SK-N-SH (cell line): ENCODE measurements at regions not wholly inside any gene's neighbourhood (a gene's known extent, or its start where the extent isn't known, plus 50 kb on each side); places are given as distances from the start of the nearest gene placed in this dataset.

Experiments used
- CTCF ChIA-PET: fragments of 300-600, 350-600 bp; formaldehyde crosslinking; extraction: SDS; loops from one replicate; lab custom pipeline; 2021; lab: Yijun Ruan, JAX
- POLR2A ChIA-PET: fragments of 350-600 bp; sonication (Branson Sonifier 250); formaldehyde crosslinking; extraction: SDS; loops from one replicate; lab custom pipeline; 2020; ENCODE audit warnings: antibody characterized with exemption, inconsistent platforms; lab: Yijun Ruan, JAX
- DNase-seq: peaks from one replicate; pipeline ENCODE4 v3.0.0; 2012
- H2AFZ ChIP-seq: fragments of 200-600 bp; sonication (generic); 2 replicates; pipeline ENCODE4 v1.8.1; 2016; ENCODE audit warnings: antibody characterized with exemption, mild to moderate bottlenecking, low read depth
- H3F3A ChIP-seq: fragments of 200-600 bp; sonication (generic); replicated peaks from 2 replicates; pipeline ENCODE3; 2016; ENCODE audit warnings: antibody characterized with exemption, mild to moderate bottlenecking; ENCODE audit not compliant: insufficient read depth
- H3K27ac ChIP-seq, 2 experiments: fragments of 200-500 bp in 1 of 2; fragments of 200-600 bp in 1 of 2; sonication (Bioruptor generic) in 1 of 2; sonication (generic), shearing (Covaris generic) in 1 of 2; 2 replicates each; pipeline versions ENCODE4 v1.5.1 to v1.6.1; 2014 to 2016; ENCODE audit warnings: low read depth in 2 of 2, inconsistent platforms in 1 of 2, low read length in 1 of 2, mild to moderate bottlenecking in 1 of 2, mixed read lengths in 1 of 2
- H3K27me3 ChIP-seq: fragments of 200-600 bp; sonication (generic), shearing (Covaris generic); 2 replicates; pipeline ENCODE4 v1.6.1; 2016; ENCODE audit warnings: mixed run types; ENCODE audit not compliant: insufficient read depth
- H3K36me3 ChIP-seq, 2 experiments: fragments of 200-500 bp in 1 of 2; fragments of 200-600 bp in 1 of 2; sonication (Bioruptor generic) in 1 of 2; sonication (generic) in 1 of 2; replicated peaks in 1 of 2; 2 replicates each; pipeline versions ENCODE3 to v1.5.1; 2014 to 2016; ENCODE audit warnings: low read length in 1 of 2, mild to moderate bottlenecking in 1 of 2; ENCODE audit not compliant: insufficient read depth in 2 of 2, control insufficient read depth in 1 of 2
- H3K4me1 ChIP-seq, 2 experiments: fragments of 200-500 bp in 1 of 2; fragments of 200-600 bp in 1 of 2; sonication (Bioruptor generic) in 1 of 2; sonication (generic), shearing (Covaris generic) in 1 of 2; 2 replicates each; pipeline versions ENCODE4 v1.5.1 to v1.6.1; 2014 to 2016; ENCODE audit warnings: low read depth in 1 of 2, low read length in 1 of 2, mixed run types in 1 of 2; ENCODE audit not compliant: insufficient read depth in 2 of 2, control insufficient read depth in 1 of 2
- H3K4me2 ChIP-seq: fragments of 200-600 bp; sonication (generic), shearing (Covaris generic); 2 replicates; pipeline ENCODE4 v1.6.1; 2017; ENCODE audit warnings: mixed run types
- H3K4me3 ChIP-seq, 2 experiments: fragments of 200-500 bp in 1 of 2; fragments of 200-600 bp in 1 of 2; sonication (Bioruptor generic) in 1 of 2; sonication (generic), shearing (Covaris generic) in 1 of 2; 2 replicates each; pipeline versions ENCODE4 v1.5.1 to v1.8.1; 2014 to 2016; ENCODE audit warnings: low read depth in 2 of 2, inconsistent platforms in 1 of 2, low read length in 1 of 2, mild to moderate bottlenecking in 1 of 2, mixed read lengths in 1 of 2, moderate library complexity in 1 of 2
- H3K79me2 ChIP-seq: fragments of 200-600 bp; sonication (generic); 2 replicates; pipeline ENCODE4 v1.8.1; 2017; ENCODE audit warnings: mild to moderate bottlenecking; ENCODE audit not compliant: insufficient read depth
- H3K9ac ChIP-seq: fragments of 200-600 bp; sonication (generic); 2 replicates; pipeline ENCODE4 v1.6.1; 2017; ENCODE audit warnings: mixed run types
- H3K9me2 ChIP-seq: fragments of 200-600 bp; sonication (generic); 2 replicates; pipeline ENCODE4 v1.6.1; 2017; ENCODE audit warnings: mixed run types
- H3K9me3 ChIP-seq: fragments of 200-600 bp; sonication (generic); 2 replicates; pipeline ENCODE4 v1.6.1; 2017; ENCODE audit warnings: mixed run types, mild to moderate bottlenecking, moderate library complexity
- H4K20me1 ChIP-seq: fragments of 200-600 bp; sonication (generic); 2 replicates; pipeline ENCODE4 v1.6.1; 2017; ENCODE audit warnings: mild to moderate bottlenecking, mixed run types; ENCODE audit not compliant: insufficient read depth
- CHD2 ChIP-seq: fragments of 150-350 bp; IDR thresholded peaks from 2 replicates; pipeline ENCODE4 v1.6.1; 2018; ENCODE audit warnings: low read length; ENCODE audit not compliant: partially characterized antibody
- ELF1 ChIP-seq: IDR thresholded peaks from 2 replicates; pipeline ENCODE4 v1.4.0; 2012
- EP300 ChIP-seq, 2 experiments: IDR thresholded peaks; 2 replicates each; pipeline versions ENCODE4 v1.4.0 to v1.6.1; 2012; ENCODE audit warnings: borderline replicate concordance in 1 of 2, low read depth in 1 of 2, low read length in 1 of 2
- FOSL2 ChIP-seq: IDR thresholded peaks from 2 replicates; pipeline ENCODE4 v1.4.0; 2012; ENCODE audit warnings: low read depth, mild to moderate bottlenecking, moderate library complexity, borderline replicate concordance
- FOXM1 ChIP-seq: IDR thresholded peaks from 2 replicates; pipeline ENCODE4 v1.4.0; 2012; ENCODE audit warnings: low read depth, mild to moderate bottlenecking
- GATA2 ChIP-seq: sonication (generic); formaldehyde crosslinking; IDR thresholded peaks from 2 replicates; pipeline ENCODE4 v1.5.0; 2020; ENCODE audit warnings: mild to moderate bottlenecking, missing genetic modification reagents
- IRF3 ChIP-seq: fragments of 150-350 bp; IDR thresholded peaks from 2 replicates; pipeline ENCODE4 v1.6.1; 2016; ENCODE audit warnings: mild to moderate bottlenecking, low read depth, low read length
- MEF2A ChIP-seq: IDR thresholded peaks from 2 replicates; pipeline ENCODE4 v1.4.0; 2012; ENCODE audit warnings: low read depth, borderline replicate concordance
- MXI1 ChIP-seq: IDR thresholded peaks from 2 replicates; pipeline ENCODE4 v1.6.1; 2012; ENCODE audit warnings: mild to moderate bottlenecking, low read depth, low read length, improper control_type of control experiment
- PBX3 ChIP-seq: IDR thresholded peaks from 2 replicates; pipeline ENCODE4; 2012
- RAD21 ChIP-seq: IDR thresholded peaks from 2 replicates; pipeline ENCODE4 v1.6.1; 2012; ENCODE audit warnings: mild to moderate bottlenecking, low read length
- REST ChIP-seq: IDR thresholded peaks from 2 replicates; pipeline ENCODE4 v1.6.1; 2012; ENCODE audit warnings: mild to moderate bottlenecking, low read depth, low read length, moderate library complexity
- RXRA ChIP-seq: IDR thresholded peaks from 2 replicates; pipeline ENCODE4 v1.4.0; 2012; ENCODE audit warnings: low read depth, mild to moderate bottlenecking, borderline replicate concordance
- SMC3 ChIP-seq: IDR thresholded peaks from 2 replicates; pipeline ENCODE4 v1.6.1; 2012; ENCODE audit warnings: low read depth, low read length, improper control_type of control experiment
- TEAD4 ChIP-seq: IDR thresholded peaks from 2 replicates; pipeline ENCODE4 v1.4.0; 2012; ENCODE audit warnings: mild to moderate bottlenecking, borderline replicate concordance; ENCODE audit not compliant: insufficient read depth
- USF1 ChIP-seq: IDR thresholded peaks from 2 replicates; pipeline ENCODE4 v1.4.0; 2012; ENCODE audit warnings: low read depth, borderline replicate concordance
- USF2 ChIP-seq: fragments of 150-350 bp; IDR thresholded peaks from 2 replicates; pipeline ENCODE4 v1.6.1; 2017; ENCODE audit warnings: antibody characterized with exemption, low read length, low read depth, borderline replicate concordance
- YY1 ChIP-seq: IDR thresholded peaks from 2 replicates; pipeline ENCODE4 v1.4.0; 2012; ENCODE audit warnings: low read depth, mild to moderate bottlenecking
- ZBTB33 ChIP-seq: IDR thresholded peaks from 2 replicates; pipeline ENCODE4 v1.4.0; 2012; ENCODE audit warnings: low read depth, borderline replicate concordance
- WGBS: methylation state at CpG from one replicate; pipeline ENCODE4 v1.1.6; 2017; ENCODE audit warnings: low lambda C conversion rate; 5-methylcytosine and 5-hydroxymethylcytosine counted together

- ChIA-PET POLR2A (no interaction called here), CTCF (interaction anchor here (0.6 kb wide), 1 partner anchor 30 kb away, joined by 3 read pairs; no protein-coding TSS in a partner anchor)
- no peaks in the 10 kb centered on the region for H3K4me1 ChIP-seq
- H2AFZ ChIP-seq = no peak overlapping the region
- no peaks in the 10 kb centered on the region for H3K9me3 ChIP-seq
- H4K20me1 ChIP-seq = no peaks in the 10 kb centered on the region
- no peaks in the 10 kb centered on the region for H3F3A ChIP-seq
- no peaks in the 10 kb centered on the region for H3K36me3 ChIP-seq
- H3K27ac ChIP-seq = no peak overlapping the region
- WGBS = 15% methylated on average over 10 of the region's 13 CpGs
- no peak for TF ChIP-seq IRF3
- no peak for TF ChIP-seq REST
- TF ChIP-seq FOSL2 = no peak
- TF ChIP-seq SMC3 = no peak
- TF ChIP-seq YY1 = no peak
- TF ChIP-seq PBX3 = no peak
- TF ChIP-seq ELF1 = no peak
- no peak for TF ChIP-seq FOXM1
- TF ChIP-seq USF2 = no peak
- no peak for TF ChIP-seq RXRA
- no peak for TF ChIP-seq EP300 (IDR thresholded peaks at IDR 0.05; ENCODE audit: borderline replicate concordance in 1 of 2, low read depth in 1 of 2, low read length in 1 of 2)
- no peak for TF ChIP-seq RAD21
- TF ChIP-seq CHD2 = no peak
- TF ChIP-seq MEF2A = no peak
- TF ChIP-seq MXI1 = no peak
- TF ChIP-seq TEAD4 = no peak
- no peak for TF ChIP-seq GATA2 (CRISPR knock-in tag)
- TF ChIP-seq ZBTB33 = no peak
- no peak for TF ChIP-seq USF1
- no peak overlapping the region for H3K9ac ChIP-seq
- no peaks in the 10 kb centered on the region for H3K79me2 ChIP-seq
- H3K4me2 ChIP-seq = no peak overlapping the region
- no peak for DNase-seq
- H3K4me3 ChIP-seq = no peak overlapping the region
- H3K27me3 ChIP-seq = peaks cover 8% of the 10 kb centered on the region; the same call in 1 of the 2 replicates
- H3K9me2 ChIP-seq = no peaks in the 10 kb centered on the region
Measured at GRCh38 chr22:48318575-48319320, 1508.9 kb downstream of the BRD1 start.
